Astrocyte of the cerebellum (primary cell): ENCODE measurements at regions not wholly inside any gene's neighbourhood (a gene's known extent, or its start where the extent isn't known, plus 50 kb on each side); places are given as distances from the start of the nearest gene placed in this dataset.
"Not testable (repeated sequence)": the region's sequence is repeated elsewhere in the genome, so short reads cannot be mapped to it uniquely, and the experiment has no call there.

Source experiments
- DNase-seq: peaks from one replicate; pipeline ENCODE4 v3.0.0-alpha.2; 2011; ENCODE audit warnings: low read depth
- H3K4me3 ChIP-seq: 2 replicates; pipeline ENCODE4 v1.5.1; 2011; ENCODE audit warnings: mild to moderate bottlenecking, low read depth, low read length, moderate library complexity
- CTCF ChIP-seq: IDR thresholded peaks from 2 replicates; pipeline ENCODE4 v1.5.1; 2012; ENCODE audit warnings: low read length, low read depth, moderate library complexity, mild to moderate bottlenecking; ENCODE audit errors: missing control alignments
- in situ Hi-C: cut with HindIII; loops from 2 replicates; pipeline ENCODE4 v1.10.0; 2017; ENCODE audit warnings: low sequenced_read_pairs

- in situ Hi-C loops, result no loop called here
- TF ChIP-seq CTCF, result no peak
- H3K4me3 ChIP-seq, result no peak overlapping the region
- DNase-seq, result no peak
These were observed 287.3 kb upstream of the MAF start for GRCh38 chr16:79887541-79888540.

GRCh38 chr16:79885320-79885719, 284.8 kb upstream of the MAF start:
- in situ Hi-C loops, result no loop called here

GRCh38 chr16:79883494-79883893, 283.0 kb upstream of the MAF start:
- no peak for TF ChIP-seq CTCF
- H3K4me3 ChIP-seq, result no peak overlapping the region
- in situ Hi-C loops, result no loop called here
- no peak for DNase-seq

More at GRCh38 chr16:79885320-79885719, 284.8 kb upstream of the MAF start:
- TF ChIP-seq CTCF, result no peak
- H3K4me3 ChIP-seq, result no peak overlapping the region
- DNase-seq, result no peak

GRCh38 chr16:79882340-79883005, 281.9 kb upstream of the MAF start:
- in situ Hi-C loops, result no loop called here
- no peak for DNase-seq
- H3K4me3 ChIP-seq, result no peak overlapping the region
- no peak for TF ChIP-seq CTCF

- H3K4me3 ChIP-seq, DNase-seq, in situ Hi-C loops: not testable (repeated sequence)
These were observed 280.6 kb upstream of the MAF start for GRCh38 chr16:79881107-79881506.

- no peak overlapping the region for H3K4me3 ChIP-seq
- in situ Hi-C loops, result no loop called here
- no peak for DNase-seq
- no peak for TF ChIP-seq CTCF
These were observed 275.8 kb upstream of the MAF start for GRCh38 chr16:79876332-79876730.

GRCh38 chr16:79874391-79874790, 273.9 kb upstream of the MAF start:
- TF ChIP-seq CTCF, result no peak
- no peak for DNase-seq
- in situ Hi-C loops, result no loop called here
- H3K4me3 ChIP-seq, result no peak overlapping the region
